ENCODE measurements at regions not wholly inside any gene's neighbourhood (a gene's known extent, or its start where the extent isn't known, plus 50 kb on each side); places are given as distances from the start of the nearest gene placed in this dataset.
"Not testable (repeated sequence)": the region's sequence is repeated elsewhere in the genome, so short reads cannot be mapped to it uniquely, and the experiment has no call there.

- H3K9me3 ChIP-seq (ENCODE audit: low read length) = no peaks in the 10 kb centered on the region
- DNase-seq = no peak
- H3K4me3 ChIP-seq (ENCODE audit: low read length) = no peak overlapping the region
- Mint-ChIP-seq H3K4me1 (peaks cover 5 to 6% (median 6%) of the 10 kb centered on the region in 3 donors), H3K36me3 (no peaks in the 10 kb centered on the region), H3K9me3 (no peaks in the 10 kb centered on the region), H3K27me3 (peaks cover 11 to 21% of the 10 kb centered on the region in 2 donors), H3K4me3 (no peak overlapping the region), H3K27ac (no peak overlapping the region)
- POLR2A ChIA-PET = no interaction called here
- H3K27ac ChIP-seq (ENCODE audit: low read depth, low read length) = no peak overlapping the region
- no peaks in the 10 kb centered on the region for H3K36me3 ChIP-seq (ENCODE audit: insufficient read depth, low read length)
- CTCF ChIA-PET = no interaction called here
- H3K4me1 ChIP-seq (ENCODE audit: insufficient read depth, low read length) = no peaks in the 10 kb centered on the region
- H3K27me3 ChIP-seq (ENCODE audit: insufficient read depth, low read length, poor library complexity, severe bottlenecking) = no peaks in the 10 kb centered on the region
These were observed 337.2 kb downstream of the SATB1 start for GRCh38 chr3:18087988-18088387.

GRCh38 chr3:18086760-18087159, 338.4 kb downstream of the SATB1 start:
- CTCF ChIA-PET = no interaction called here

DNA sequence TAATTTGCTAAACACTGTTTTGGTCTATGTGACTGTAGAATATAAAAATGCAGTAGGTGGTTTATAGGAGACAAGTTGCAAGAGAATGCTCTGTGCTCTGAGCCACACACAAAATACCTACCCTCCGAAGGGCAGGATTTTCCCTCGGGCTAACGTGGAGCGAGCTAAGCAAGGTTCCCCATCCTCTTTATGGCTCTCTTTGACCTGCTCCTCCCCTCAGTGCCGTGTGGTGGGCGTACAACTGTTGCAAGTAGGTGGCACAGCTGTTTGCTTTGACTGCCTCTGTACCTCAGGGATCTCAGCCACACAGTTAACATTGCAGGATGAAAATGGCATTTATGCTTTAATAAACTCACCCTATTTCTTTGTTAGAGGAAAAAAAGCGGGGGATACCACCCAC, 339.1 kb downstream of the SATB1 start:
- POLR2A ChIA-PET = no interaction called here
- peaks cover 5 to 6% (median 6%) of the 10 kb centered on the region in 3 donors for H3K4me1 Mint-ChIP-seq
- no peaks in the 10 kb centered on the region for H3K36me3 Mint-ChIP-seq
- Histone ChIP-seq H3K36me3 (ENCODE audit: insufficient read depth, low read length) (no peaks in the 10 kb centered on the region), H3K27me3 (ENCODE audit: insufficient read depth, low read length, poor library complexity, severe bottlenecking) (no peaks in the 10 kb centered on the region), H3K9me3 (ENCODE audit: low read length) (no peaks in the 10 kb centered on the region), H3K4me3 (ENCODE audit: low read length) (no peak overlapping the region), H3K27ac (ENCODE audit: low read depth, low read length) (no peak overlapping the region), H3K4me1 (ENCODE audit: insufficient read depth, low read length) (no peaks in the 10 kb centered on the region)
- CTCF ChIA-PET = no interaction called here
- no peak for DNase-seq
- no peak overlapping the region for H3K4me3 Mint-ChIP-seq
- H3K9me3 Mint-ChIP-seq = no peaks in the 10 kb centered on the region
- H3K27me3 Mint-ChIP-seq = peaks cover 12 to 22% of the 10 kb centered on the region in 2 donors
- H3K27ac Mint-ChIP-seq = no peak overlapping the region

More at GRCh38 chr3:18086760-18087159, 338.4 kb downstream of the SATB1 start:
- no peaks in the 10 kb centered on the region for H3K9me3 Mint-ChIP-seq
- no peak overlapping the region for H3K4me3 Mint-ChIP-seq
- no peak overlapping the region for H3K27ac Mint-ChIP-seq
- Histone ChIP-seq H3K9me3 (ENCODE audit: low read length) (no peaks in the 10 kb centered on the region), H3K36me3 (ENCODE audit: insufficient read depth, low read length) (no peaks in the 10 kb centered on the region), H3K4me3 (ENCODE audit: low read length) (no peak overlapping the region), H3K27ac (ENCODE audit: low read depth, low read length) (no peak overlapping the region), H3K4me1 (ENCODE audit: insufficient read depth, low read length) (no peaks in the 10 kb centered on the region), H3K27me3 (ENCODE audit: insufficient read depth, low read length, poor library complexity, severe bottlenecking) (no peaks in the 10 kb centered on the region)
- POLR2A ChIA-PET = no interaction called here
- no peaks in the 10 kb centered on the region for H3K36me3 Mint-ChIP-seq
- H3K4me1 Mint-ChIP-seq = peaks cover 5 to 6% (median 6%) of the 10 kb centered on the region in 3 donors
- H3K27me3 Mint-ChIP-seq = peaks cover 12 to 22% of the 10 kb centered on the region in 2 donors
- DNase-seq = no peak

DNA sequence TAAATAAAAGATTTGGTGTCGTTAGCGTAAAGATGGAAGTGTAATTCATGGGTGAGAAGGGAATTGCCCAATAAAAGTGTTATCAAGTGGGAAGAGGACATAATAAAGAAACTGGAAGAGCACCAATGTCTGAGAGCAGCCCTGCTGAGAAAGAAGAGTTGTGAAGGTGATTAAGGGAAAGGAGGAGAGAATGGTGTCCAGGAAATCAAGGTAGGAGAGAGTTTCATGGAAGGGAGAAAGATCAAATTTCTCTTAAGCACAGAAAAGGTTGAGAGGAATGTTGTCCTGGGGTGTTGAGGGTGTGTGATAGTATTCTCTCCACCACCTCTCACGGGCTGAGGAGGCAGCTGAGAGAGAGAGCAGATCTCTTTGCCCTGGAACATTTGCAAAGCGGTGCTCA, 339.7 kb downstream of the SATB1 start:
- Histone ChIP-seq H3K4me3 (ENCODE audit: low read length) (no peak overlapping the region), H3K9me3 (ENCODE audit: low read length) (no peaks in the 10 kb centered on the region), H3K27me3 (ENCODE audit: insufficient read depth, low read length, poor library complexity, severe bottlenecking) (no peaks in the 10 kb centered on the region), H3K27ac (ENCODE audit: low read depth, low read length) (no peak overlapping the region), H3K36me3 (ENCODE audit: insufficient read depth, low read length) (no peaks in the 10 kb centered on the region), H3K4me1 (ENCODE audit: insufficient read depth, low read length) (no peaks in the 10 kb centered on the region)
- H3K9me3 Mint-ChIP-seq = no peaks in the 10 kb centered on the region
- no peak overlapping the region for H3K27ac Mint-ChIP-seq
- POLR2A ChIA-PET = interaction anchor here (0.5 kb wide), 1 partner anchor 130 kb away, joined by 3 read pairs; no protein-coding TSS in a partner anchor
- H3K4me3 Mint-ChIP-seq = no peak overlapping the region
- H3K4me1 Mint-ChIP-seq = peaks cover 5 to 6% (median 6%) of the 10 kb centered on the region in 3 donors
- CTCF ChIA-PET = no interaction called here
- peaks cover 12 to 22% of the 10 kb centered on the region in 2 donors for H3K27me3 Mint-ChIP-seq
- no peak for DNase-seq
- no peaks in the 10 kb centered on the region for H3K36me3 Mint-ChIP-seq

GRCh38 chr3:18083273-18083590, 340.8 kb upstream of the TBC1D5 start:
- peaks cover 19 to 39% of the 10 kb centered on the region in 2 donors for H3K27me3 Mint-ChIP-seq
- H3K27ac Mint-ChIP-seq; H3K9me3 Mint-ChIP-seq; DNase-seq; H3K4me1 ChIP-seq (ENCODE audit: insufficient read depth, low read length); H3K36me3 Mint-ChIP-seq; H3K27me3 ChIP-seq (ENCODE audit: insufficient read depth, low read length, poor library complexity, severe bottlenecking); H3K4me1 Mint-ChIP-seq; H3K36me3 ChIP-seq (ENCODE audit: insufficient read depth, low read length); POLR2A ChIA-PET; H3K4me3 Mint-ChIP-seq; H3K9me3 ChIP-seq (ENCODE audit: low read length); H3K4me3 ChIP-seq (ENCODE audit: low read length); H3K27ac ChIP-seq (ENCODE audit: low read depth, low read length); CTCF ChIA-PET: not testable (repeated sequence)

GRCh38 chr3:18082551-18083272, 340.3 kb upstream of the TBC1D5 start:
- CTCF ChIA-PET = no interaction called here

GRCh38 chr3:18080198-18080689, 337.8 kb upstream of the TBC1D5 start:
- ChIA-PET POLR2A (no interaction called here), CTCF (no interaction called here)
- no peak overlapping the region for H3K27ac ChIP-seq (ENCODE audit: low read depth, low read length)
- H3K27me3 ChIP-seq (ENCODE audit: insufficient read depth, low read length, poor library complexity, severe bottlenecking) = no peaks in the 10 kb centered on the region
- Mint-ChIP-seq H3K9me3 (no peaks in the 10 kb centered on the region), H3K36me3 (no peaks in the 10 kb centered on the region), H3K27me3 (peaks cover 15 to 41% of the 10 kb centered on the region in 2 donors), H3K27ac (no peak overlapping the region), H3K4me1 (no peaks in the 10 kb centered on the region), H3K4me3 (no peak overlapping the region)
- no peaks in the 10 kb centered on the region for H3K9me3 ChIP-seq (ENCODE audit: low read length)
- H3K4me1 ChIP-seq (ENCODE audit: insufficient read depth, low read length) = no peaks in the 10 kb centered on the region
- no peak for DNase-seq
- H3K4me3 ChIP-seq (ENCODE audit: low read length) = no peak overlapping the region
- no peaks in the 10 kb centered on the region for H3K36me3 ChIP-seq (ENCODE audit: insufficient read depth, low read length)

More at GRCh38 chr3:18082551-18083272, 340.3 kb upstream of the TBC1D5 start:
- POLR2A ChIA-PET = no interaction called here
- Histone ChIP-seq H3K27ac (ENCODE audit: low read depth, low read length) (no peak overlapping the region), H3K27me3 (ENCODE audit: insufficient read depth, low read length, poor library complexity, severe bottlenecking) (no peaks in the 10 kb centered on the region), H3K36me3 (ENCODE audit: insufficient read depth, low read length) (no peaks in the 10 kb centered on the region), H3K9me3 (ENCODE audit: low read length) (no peaks in the 10 kb centered on the region), H3K4me1 (ENCODE audit: insufficient read depth, low read length) (no peaks in the 10 kb centered on the region), H3K4me3 (ENCODE audit: low read length) (no peak overlapping the region)
- DNase-seq = no peak
- Mint-ChIP-seq H3K27ac (no peak overlapping the region), H3K4me1 (peaks cover under 1 to 1% (median under 1%) of the 10 kb centered on the region in 3 donors), H3K9me3 (no peaks in the 10 kb centered on the region), H3K36me3 (no peaks in the 10 kb centered on the region), H3K4me3 (no peak overlapping the region), H3K27me3 (peaks cover 19 to 39% of the 10 kb centered on the region in 2 donors)

DNA sequence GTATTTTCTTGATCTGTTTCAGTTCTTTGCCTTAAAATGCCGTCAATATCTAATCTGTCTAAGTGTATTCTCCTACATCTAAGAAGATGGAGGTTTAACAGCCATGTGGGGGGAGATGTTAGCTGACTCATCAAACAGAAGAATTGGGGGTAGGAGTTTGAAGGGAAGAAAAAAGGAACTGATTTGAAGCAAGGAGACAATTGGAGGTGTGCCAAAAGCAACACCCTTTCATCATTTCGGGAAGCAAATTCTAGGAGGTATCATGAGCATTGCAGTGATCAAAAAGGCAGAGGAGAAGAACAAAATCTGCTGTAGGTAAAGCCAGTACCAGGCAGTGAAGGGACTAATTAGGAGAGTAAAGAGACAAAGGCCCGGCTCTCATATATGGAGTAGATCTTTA, 337.3 kb upstream of the TBC1D5 start:
- Mint-ChIP-seq H3K36me3 (no peaks in the 10 kb centered on the region), H3K9me3 (no peaks in the 10 kb centered on the region), H3K4me1 (no peaks in the 10 kb centered on the region), H3K27me3 (peaks cover 15 to 39% of the 10 kb centered on the region in 2 donors), H3K27ac (no peak overlapping the region), H3K4me3 (no peak overlapping the region)
- H3K9me3 ChIP-seq (ENCODE audit: low read length) = no peaks in the 10 kb centered on the region
- no peaks in the 10 kb centered on the region for H3K27me3 ChIP-seq (ENCODE audit: insufficient read depth, low read length, poor library complexity, severe bottlenecking)
- no peaks in the 10 kb centered on the region for H3K36me3 ChIP-seq (ENCODE audit: insufficient read depth, low read length)
- H3K4me1 ChIP-seq (ENCODE audit: insufficient read depth, low read length) = no peaks in the 10 kb centered on the region
- no peak overlapping the region for H3K27ac ChIP-seq (ENCODE audit: low read depth, low read length)
- POLR2A ChIA-PET = no interaction called here
- no peak overlapping the region for H3K4me3 ChIP-seq (ENCODE audit: low read length)
- DNase-seq = no peak
- CTCF ChIA-PET = no interaction called here
